Uterus (tissue), 3 donors: ENCODE measurements at regions not wholly inside any gene's neighbourhood (a gene's known extent, or its start where the extent isn't known, plus 50 kb on each side); places are given as distances from the start of the nearest gene placed in this dataset.

Source experiments
- DNase-seq, 2 donors: peaks; one replicate each; pipeline ENCODE4 v3.0.0-alpha.2; 2019 to 2020
- H3K27ac ChIP-seq, 2 donors: fragments of 200-600 bp; sonication (generic); 1 replicate in 1 of 2; 2 replicates in 1 of 2; pipeline ENCODE4 v1.5.1; 2016 to 2018
- H3K27me3 ChIP-seq, 2 donors: fragments of 200-600 bp; sonication (generic); one replicate each; pipeline ENCODE4 v1.5.1; 2018 to 2019; ENCODE audit warnings: control low read depth in 1 of 2
- H3K36me3 ChIP-seq, 2 donors: fragments of 200-600 bp; sonication (generic); one replicate each; pipeline ENCODE4 v1.5.1; 2019; ENCODE audit warnings: control low read depth in 1 of 2
- H3K4me1 ChIP-seq, 2 donors: fragments of 200-600 bp; sonication (generic); one replicate each; pipeline ENCODE4 v1.5.1; 2018 to 2019; ENCODE audit warnings: control low read depth in 1 of 2
- H3K4me3 ChIP-seq, 2 donors: fragments of 200-600 bp; sonication (generic); 1 replicate in 1 of 2; 2 replicates in 1 of 2; pipeline ENCODE4 v1.5.1; 2018 to 2019; ENCODE audit warnings: mild to moderate bottlenecking in 1 of 2
- H3K9me3 ChIP-seq, 2 donors: fragments of 200-600 bp; sonication (generic); one replicate each; pipeline ENCODE4 v1.5.1; 2019; ENCODE audit warnings: control low read depth in 1 of 2
- CTCF ChIP-seq, 4 experiments: fragments of 200-600 bp in 2 of 4; fragments of 450-650 bp in 2 of 4; sonication (generic) in 2 of 4; IDR thresholded peaks; one replicate each; pipeline ENCODE4 v1.5.1; 2016 to 2019; ENCODE audit warnings: antibody characterized with exemption in 4 of 4, mild to moderate bottlenecking in 2 of 4, moderate library complexity in 1 of 4
- POLR2A ChIP-seq, 2 donors: fragments of 450-650 bp; IDR thresholded peaks; one replicate each; pipeline ENCODE4 v1.6.1; 2016; ENCODE audit warnings: antibody characterized with exemption in 2 of 2, mild to moderate bottlenecking in 1 of 2, moderate library complexity in 1 of 2
- intact Hi-C: fragments of 100-400 bp; cut with DNase I; formaldehyde crosslinking; loops from one replicate; pipeline ENCODE4 v1.15.1; 2023; ENCODE audit warnings: low total_unique reads
- donor health status: DM: yes; HTN: yes; CAD: no.

GRCh38 chr10:63696205-63696604 lies 175.0 kb downstream of the REEP3 start:
- no peaks in the 10 kb centered on the region for H3K36me3 ChIP-seq
- intact Hi-C loops = no loop called here
- TF ChIP-seq POLR2A (IDR thresholded peaks at IDR 0.05) = no peak
- no peak for TF ChIP-seq CTCF (IDR thresholded peaks at IDR 0.05)
- H3K4me3 ChIP-seq = no peak overlapping the region
- no peaks in the 10 kb centered on the region for H3K9me3 ChIP-seq
- no peaks in the 10 kb centered on the region for H3K27me3 ChIP-seq
- DNase-seq = no peak
- H3K27ac ChIP-seq = no peak overlapping the region
- peaks cover under 1 to 9% of the 10 kb centered on the region in 2 donors for H3K4me1 ChIP-seq

- Histone ChIP-seq H3K27me3 (no peaks in the 10 kb centered on the region), H3K4me1 (peaks cover 6 to 13% of the 10 kb centered on the region in 2 donors), H3K36me3 (no peaks in the 10 kb centered on the region), H3K9me3 (no peaks in the 10 kb centered on the region), H3K27ac (peak overlapping the region; percentile 85 to 89), H3K4me3 (no peak overlapping the region)
- intact Hi-C loops = no loop called here
- no peak for DNase-seq
- no peak for TF ChIP-seq POLR2A (IDR thresholded peaks at IDR 0.05)
- TF ChIP-seq CTCF (IDR thresholded peaks at IDR 0.05) = no peak
These were observed 177.0 kb downstream of the REEP3 start for GRCh38 chr10:63697956-63698786.

- Histone ChIP-seq H3K4me3 (no peak overlapping the region), H3K36me3 (no peaks in the 10 kb centered on the region), H3K27ac (peak overlapping the region; percentile 85 to 89), H3K4me1 (peaks cover 6 to 13% of the 10 kb centered on the region in 2 donors), H3K9me3 (no peaks in the 10 kb centered on the region), H3K27me3 (no peaks in the 10 kb centered on the region)
- TF ChIP-seq CTCF (IDR thresholded peaks at IDR 0.05) (no peak), POLR2A (IDR thresholded peaks at IDR 0.05) (no peak)
- intact Hi-C loops = no loop called here
- no peak for DNase-seq
These were observed 177.6 kb downstream of the REEP3 start for GRCh38 chr10:63698787-63699150.

GRCh38 chr10:63699785-63700613 lies 178.8 kb downstream of the REEP3 start:
- TF ChIP-seq CTCF (IDR thresholded peaks at IDR 0.05) (no peak), POLR2A (IDR thresholded peaks at IDR 0.05) (no peak)
- Histone ChIP-seq H3K36me3 (no peaks in the 10 kb centered on the region), H3K27me3 (no peaks in the 10 kb centered on the region), H3K9me3 (no peaks in the 10 kb centered on the region), H3K27ac (peak overlapping the region; percentile 85 to 89), H3K4me1 (peaks cover 6 to 13% of the 10 kb centered on the region in 2 donors), H3K4me3 (no peak overlapping the region)
- intact Hi-C loops = loop anchor here (1.0 kb wide), 1 partner anchor 29 kb away; no protein-coding TSS in a partner anchor
- peak; percentile 57 to 79 for DNase-seq
